Liver (tissue), 8 donors: ENCODE measurements at regions not wholly inside any gene's neighbourhood (a gene's known extent, or its start where the extent isn't known, plus 50 kb on each side); places are given as distances from the start of the nearest gene placed in this dataset.

Source experiments
- DNase-seq: peaks from one replicate; pipeline ENCODE4 v3.0.0-alpha.2; 2017; ENCODE audit warnings: low spot score
- H3K27ac ChIP-seq, 2 donors: one replicate each; pipeline ENCODE4 v1.7.0; 2013; ENCODE audit warnings: inconsistent platforms in 2 of 2, low read length in 2 of 2, control low read depth in 1 of 2, low read depth in 1 of 2, mild to moderate bottlenecking in 1 of 2
- H3K27me3 ChIP-seq, 4 donors: one replicate each; pipeline versions ENCODE4 v1.6.1 to v1.7.0; 2013; ENCODE audit warnings: low read length in 3 of 4, inconsistent platforms in 1 of 4, mild to moderate bottlenecking in 1 of 4, moderate library complexity in 1 of 4; ENCODE audit not compliant: control insufficient read depth in 4 of 4, insufficient read depth in 4 of 4
- H3K36me3 ChIP-seq, 4 donors: one replicate each; pipeline versions ENCODE4 v1.6.1 to v1.7.0; 2013; ENCODE audit warnings: low read length in 3 of 4, mild to moderate bottlenecking in 3 of 4, low read depth in 1 of 4, moderate library complexity in 1 of 4; ENCODE audit not compliant: control insufficient read depth in 4 of 4, insufficient read depth in 3 of 4
- H3K4me1 ChIP-seq, 4 donors: one replicate each; pipeline versions ENCODE4 v1.6.1 to v1.7.0; 2013; ENCODE audit warnings: low read length in 3 of 4, mild to moderate bottlenecking in 3 of 4, moderate library complexity in 1 of 4; ENCODE audit not compliant: control insufficient read depth in 4 of 4, insufficient read depth in 4 of 4
- H3K4me3 ChIP-seq, 3 donors: one replicate each; pipeline versions ENCODE4 v1.6.1 to v1.7.0; 2013; ENCODE audit warnings: low read length in 3 of 3, control low read depth in 1 of 3, low read depth in 1 of 3, mild to moderate bottlenecking in 1 of 3
- H3K9ac ChIP-seq, 2 donors: one replicate each; pipeline ENCODE4 v1.7.0; 2013; ENCODE audit warnings: low read length in 2 of 2, mild to moderate bottlenecking in 2 of 2, moderate library complexity in 2 of 2, control low read depth in 1 of 2, low read depth in 1 of 2
- H3K9me3 ChIP-seq, 4 donors: one replicate each; pipeline versions ENCODE4 v1.6.1 to v1.7.0; 2013; ENCODE audit warnings: low read length in 3 of 4; ENCODE audit not compliant: control insufficient read depth in 4 of 4
- ATF3 ChIP-seq: IDR thresholded peaks from 2 replicates; pipeline ENCODE4 v1.6.1; 2016; ENCODE audit warnings: antibody characterized with exemption
- CTCF ChIP-seq: fragments of 150-350 bp; IDR thresholded peaks from 2 replicates; pipeline ENCODE4 v1.5.1; 2017; ENCODE audit warnings: improper control_type of control experiment, low read depth, low read length; ENCODE audit not compliant: missing input control
- EGR1 ChIP-seq, 2 donors: IDR thresholded peaks; 2 replicates each; pipeline ENCODE4 v1.6.1; 2016 to 2018; ENCODE audit warnings: antibody characterized with exemption in 2 of 2, low read depth in 2 of 2
- FOXA1 ChIP-seq: IDR thresholded peaks from 2 replicates; pipeline ENCODE4 v1.6.1; 2016; ENCODE audit warnings: antibody characterized with exemption
- FOXA2 ChIP-seq: IDR thresholded peaks from 2 replicates; pipeline ENCODE4 v1.6.1; 2016; ENCODE audit warnings: antibody characterized with exemption
- GABPA ChIP-seq, 2 donors: IDR thresholded peaks in 1 of 2; conservative IDR thresholded peaks in 1 of 2; 2 replicates each; pipeline ENCODE4 v1.6.1; 2016; ENCODE audit warnings: antibody characterized with exemption in 2 of 2, mild to moderate bottlenecking in 1 of 2, moderate library complexity in 1 of 2
- HNF4A ChIP-seq, 2 donors: conservative IDR thresholded peaks; 2 replicates each; pipeline ENCODE4 v1.6.1; 2016; ENCODE audit warnings: antibody characterized with exemption in 2 of 2, mild to moderate bottlenecking in 2 of 2
- HNF4G ChIP-seq: IDR thresholded peaks from 2 replicates; pipeline ENCODE4 v1.6.1; 2016; ENCODE audit warnings: antibody characterized with exemption
- JUND ChIP-seq, 2 donors: IDR thresholded peaks; 2 replicates each; pipeline ENCODE4 v1.6.1; 2016; ENCODE audit warnings: antibody characterized with exemption in 2 of 2
- MAX ChIP-seq: IDR thresholded peaks from 2 replicates; pipeline ENCODE4 v1.6.1; 2016; ENCODE audit warnings: antibody characterized with exemption
- NR2F2 ChIP-seq: IDR thresholded peaks from 2 replicates; pipeline ENCODE4 v1.6.1; 2016; ENCODE audit warnings: antibody characterized with exemption
- RAD21 ChIP-seq, 2 donors: IDR thresholded peaks; 2 replicates each; pipeline ENCODE4 v1.6.1; 2016; ENCODE audit warnings: antibody characterized with exemption in 2 of 2, mild to moderate bottlenecking in 2 of 2
- REST ChIP-seq: IDR thresholded peaks from 2 replicates; pipeline ENCODE4 v1.6.1; 2016; ENCODE audit warnings: antibody characterized with exemption, mild to moderate bottlenecking
- RXRA ChIP-seq, 2 donors: IDR thresholded peaks; 2 replicates each; pipeline ENCODE4 v1.6.1; 2017 to 2018; ENCODE audit warnings: antibody characterized with exemption in 2 of 2, mild to moderate bottlenecking in 1 of 2
- SP1 ChIP-seq: IDR thresholded peaks from 2 replicates; pipeline ENCODE4 v1.6.1; 2018; ENCODE audit warnings: antibody characterized with exemption, mild to moderate bottlenecking
- TAF1 ChIP-seq: conservative IDR thresholded peaks from 2 replicates; pipeline ENCODE4 v1.6.1; 2016; ENCODE audit warnings: antibody characterized with exemption, mild to moderate bottlenecking
- YY1 ChIP-seq: IDR thresholded peaks from 2 replicates; pipeline ENCODE4 v1.6.1; 2016; ENCODE audit warnings: antibody characterized with exemption, mild to moderate bottlenecking
- ZBTB33 ChIP-seq: IDR thresholded peaks from 2 replicates; pipeline ENCODE4 v1.6.1; 2016; ENCODE audit warnings: antibody characterized with exemption
- WGBS: extraction: QIAGEN DNeasy Blood & Tissue Kit; methylation state at CpG from one replicate; pipeline ENCODE4 v1.1.7; 2013; 5-methylcytosine and 5-hydroxymethylcytosine counted together
- donor health status: healthy.
- donor health status: healthy.
- donor health status: healthy.
- donor health status: healthy.
- donor health status: healthy.

- Histone ChIP-seq H3K4me3 (no peak overlapping the region), H3K4me1 (no peaks in the 10 kb centered on the region), H3K9ac (no peak overlapping the region), H3K36me3 (no peaks in the 10 kb centered on the region), H3K9me3 (no peaks in the 10 kb centered on the region), H3K27me3 (no peaks in the 10 kb centered on the region), H3K27ac (no peak overlapping the region)
- no peak for TF ChIP-seq EGR1 (IDR thresholded peaks at IDR 0.05; ENCODE audit: low read depth in 2 of 2)
- TF ChIP-seq CTCF: peak; percentile 19
- TF ChIP-seq RAD21 (IDR thresholded peaks at IDR 0.05): peak; percentile 61 to 64
- DNase-seq: no peak
- WGBS: 9% methylated on average over 2 of the region's 2 CpGs
Measured at GRCh38 chr14:26255213-26255612, 342.6 kb downstream of the NOVA1 start.

GRCh38 chr14:26252176-26252575 is 345.7 kb downstream of the NOVA1 start:
- Histone ChIP-seq H3K9me3 (no peaks in the 10 kb centered on the region), H3K4me3 (no peak overlapping the region), H3K9ac (no peak overlapping the region), H3K27me3 (no peaks in the 10 kb centered on the region), H3K4me1 (no peaks in the 10 kb centered on the region), H3K36me3 (no peaks in the 10 kb centered on the region), H3K27ac (no peak overlapping the region)
- TF ChIP-seq REST: no peak
- no peak for TF ChIP-seq JUND (IDR thresholded peaks at IDR 0.05)
- TF ChIP-seq SP1: no peak
- no peak for TF ChIP-seq RXRA (IDR thresholded peaks at IDR 0.05)
- TF ChIP-seq FOXA2: no peak
- TF ChIP-seq CTCF: no peak
- no peak for TF ChIP-seq HNF4G
- TF ChIP-seq NR2F2: no peak
- TF ChIP-seq EGR1 (IDR thresholded peaks at IDR 0.05; ENCODE audit: low read depth in 2 of 2): no peak
- TF ChIP-seq TAF1: no peak
- TF ChIP-seq HNF4A (conservative IDR thresholded peaks at IDR 0.05): no peak
- TF ChIP-seq ZBTB33: no peak
- TF ChIP-seq GABPA (IDR thresholded peaks at IDR 0.05 in 1 of 2, conservative IDR thresholded peaks at IDR 0.05 in 1 of 2): no peak
- no peak for TF ChIP-seq MAX
- no peak for TF ChIP-seq RAD21 (IDR thresholded peaks at IDR 0.05)
- TF ChIP-seq ATF3: no peak
- TF ChIP-seq YY1: no peak
- no peak for TF ChIP-seq FOXA1
- DNase-seq: no peak
